Colonic mucosa (tissue), 4 donors: ENCODE measurements at regions not wholly inside any gene's neighbourhood (a gene's known extent, or its start where the extent isn't known, plus 50 kb on each side); places are given as distances from the start of the nearest gene placed in this dataset.

ENCODE experiments used
- DNase-seq: peaks from one replicate; pipeline ENCODE4 v3.0.0-alpha.2; 2020
- H3K27ac ChIP-seq: fragments of 200-600 bp; one replicate; pipeline ENCODE4 v1.8.0; 2021
- H3K27me3 ChIP-seq: fragments of 200-600 bp; one replicate; pipeline ENCODE4 v1.8.0; 2021
- H3K36me3 ChIP-seq: fragments of 200-600 bp; one replicate; pipeline ENCODE4 v1.8.0; 2021
- H3K4me1 ChIP-seq: fragments of 200-600 bp; one replicate; pipeline ENCODE4 v1.8.0; 2021; ENCODE audit warnings: mild to moderate bottlenecking
- H3K4me3 ChIP-seq: fragments of 200-600 bp; one replicate; pipeline ENCODE4 v1.8.0; 2021
- H3K9ac ChIP-seq, 2 donors: one replicate each; pipeline ENCODE4 v1.7.0; 2013; ENCODE audit warnings: control low read depth in 2 of 2, low read depth in 2 of 2, low read length in 2 of 2
- H3K9me3 ChIP-seq: fragments of 200-600 bp; one replicate; pipeline ENCODE4 v1.8.0; 2021
- intact Hi-C: fragments of 100-400 bp; cut with DNase I; formaldehyde crosslinking; loops from one replicate; pipeline ENCODE4 v1.14.1; 2022
- TF ChIP-seq, protein P1 (sequence below): fragments of 200-600 bp; IDR thresholded peaks from one replicate; pipeline ENCODE4 v1.8.0; 2022; ENCODE audit warnings: antibody characterized with exemption, mild to moderate bottlenecking
- donor health status: healthy.
- donor health status: DM: no; HTN: no; CAD: no.
- donor health status: DM: no; HTN: no; CAD: no.

DNA sequence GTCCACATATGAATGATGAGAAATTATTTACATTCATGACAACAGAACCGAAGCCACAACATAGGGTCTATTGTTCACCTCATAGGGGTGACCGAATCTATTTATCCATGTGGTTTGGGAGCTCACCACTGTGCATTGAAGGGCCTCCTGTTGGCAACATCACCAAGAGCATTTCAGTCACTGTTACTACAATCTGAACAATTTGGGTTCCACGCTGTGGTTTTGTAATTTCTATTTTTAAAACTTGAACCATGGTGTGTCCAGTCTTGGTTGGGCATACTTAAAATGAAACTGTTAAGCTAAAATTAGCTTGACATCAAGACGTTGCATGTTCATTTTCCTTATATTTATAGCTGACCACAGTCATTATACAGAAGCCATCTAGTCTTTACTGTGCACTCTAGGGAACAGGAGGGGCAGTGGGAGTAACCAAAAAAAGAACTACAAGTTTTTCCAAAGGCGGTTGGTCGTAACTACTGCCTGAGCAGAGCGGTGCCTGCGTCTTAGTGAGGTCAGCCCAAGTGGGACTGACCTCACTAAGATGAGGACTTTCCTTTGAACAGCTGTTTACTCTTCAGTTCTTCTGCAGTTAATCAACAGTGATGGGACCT lies 192.1 kb downstream of the SPRY1 start:
- intact Hi-C loops = no loop called here
- Histone ChIP-seq H3K27ac (peak overlapping the region; percentile 85), H3K9me3 (no peaks in the 10 kb centered on the region), H3K36me3 (no peaks in the 10 kb centered on the region), H3K9ac (peak overlapping the region in 1 of 2 donors; percentile 70), H3K4me3 (no peak overlapping the region), H3K4me1 (peaks cover 7% of the 10 kb centered on the region), H3K27me3 (no peaks in the 10 kb centered on the region)
- DNase-seq = no peak
- TF ChIP-seq, protein P1, sequence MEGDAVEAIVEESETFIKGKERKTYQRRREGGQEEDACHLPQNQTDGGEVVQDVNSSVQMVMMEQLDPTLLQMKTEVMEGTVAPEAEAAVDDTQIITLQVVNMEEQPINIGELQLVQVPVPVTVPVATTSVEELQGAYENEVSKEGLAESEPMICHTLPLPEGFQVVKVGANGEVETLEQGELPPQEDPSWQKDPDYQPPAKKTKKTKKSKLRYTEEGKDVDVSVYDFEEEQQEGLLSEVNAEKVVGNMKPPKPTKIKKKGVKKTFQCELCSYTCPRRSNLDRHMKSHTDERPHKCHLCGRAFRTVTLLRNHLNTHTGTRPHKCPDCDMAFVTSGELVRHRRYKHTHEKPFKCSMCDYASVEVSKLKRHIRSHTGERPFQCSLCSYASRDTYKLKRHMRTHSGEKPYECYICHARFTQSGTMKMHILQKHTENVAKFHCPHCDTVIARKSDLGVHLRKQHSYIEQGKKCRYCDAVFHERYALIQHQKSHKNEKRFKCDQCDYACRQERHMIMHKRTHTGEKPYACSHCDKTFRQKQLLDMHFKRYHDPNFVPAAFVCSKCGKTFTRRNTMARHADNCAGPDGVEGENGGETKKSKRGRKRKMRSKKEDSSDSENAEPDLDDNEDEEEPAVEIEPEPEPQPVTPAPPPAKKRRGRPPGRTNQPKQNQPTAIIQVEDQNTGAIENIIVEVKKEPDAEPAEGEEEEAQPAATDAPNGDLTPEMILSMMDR = no peak

DNA sequence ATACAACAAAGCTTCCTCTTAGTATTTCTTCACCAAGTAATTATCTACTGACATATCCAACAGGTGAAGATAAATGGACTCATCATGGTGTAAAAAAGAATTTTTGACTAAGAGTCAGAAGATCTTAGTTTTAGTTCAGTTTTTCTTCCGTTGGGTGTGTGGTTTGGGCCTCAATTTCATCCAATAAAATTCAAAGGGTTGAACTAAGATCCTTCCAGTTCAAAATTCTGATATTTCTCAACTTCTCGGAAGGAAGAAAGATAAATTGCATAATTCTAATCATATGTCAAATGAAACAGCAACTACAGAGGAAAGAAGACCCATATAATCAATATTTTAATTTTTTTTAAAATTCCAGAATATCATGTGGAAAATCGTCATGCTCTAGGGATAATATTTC lies 192.7 kb downstream of the SPRY1 start:
- Histone ChIP-seq H3K27me3 (no peaks in the 10 kb centered on the region), H3K9ac (peak overlapping the region in 1 of 2 donors; percentile 70), H3K4me1 (peaks cover 7% of the 10 kb centered on the region), H3K36me3 (no peaks in the 10 kb centered on the region), H3K4me3 (no peak overlapping the region), H3K27ac (peak overlapping the region; percentile 85), H3K9me3 (no peaks in the 10 kb centered on the region)
- TF ChIP-seq, protein P1 = no peak
- intact Hi-C loops = no loop called here
- no peak for DNase-seq

DNA sequence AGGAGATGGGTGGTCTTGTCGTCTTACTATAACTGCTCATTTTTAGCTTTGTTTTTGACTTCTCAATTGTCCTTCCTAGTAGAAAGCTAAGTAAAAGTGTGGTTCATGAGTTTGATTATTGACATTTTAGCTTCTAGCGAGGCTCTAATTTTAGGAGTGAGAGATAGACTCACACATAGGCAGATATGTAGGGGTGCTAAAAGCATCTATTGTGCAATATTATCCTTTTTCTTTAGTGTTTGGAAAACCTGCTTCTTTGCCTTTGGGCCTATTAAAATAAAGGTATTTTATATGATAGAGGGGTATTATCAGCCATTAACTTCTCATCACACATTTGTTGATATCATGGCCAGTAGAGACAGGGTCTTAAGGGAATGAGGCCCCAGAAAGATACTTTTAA lies 195.3 kb downstream of the SPRY1 start:
- Histone ChIP-seq H3K9ac (no peak overlapping the region), H3K4me3 (no peak overlapping the region), H3K36me3 (no peaks in the 10 kb centered on the region), H3K4me1 (peaks cover 7% of the 10 kb centered on the region), H3K9me3 (no peaks in the 10 kb centered on the region), H3K27ac (no peak overlapping the region), H3K27me3 (no peaks in the 10 kb centered on the region)
- intact Hi-C loops = no loop called here
- no peak for DNase-seq
- TF ChIP-seq, protein P1 = no peak

DNA sequence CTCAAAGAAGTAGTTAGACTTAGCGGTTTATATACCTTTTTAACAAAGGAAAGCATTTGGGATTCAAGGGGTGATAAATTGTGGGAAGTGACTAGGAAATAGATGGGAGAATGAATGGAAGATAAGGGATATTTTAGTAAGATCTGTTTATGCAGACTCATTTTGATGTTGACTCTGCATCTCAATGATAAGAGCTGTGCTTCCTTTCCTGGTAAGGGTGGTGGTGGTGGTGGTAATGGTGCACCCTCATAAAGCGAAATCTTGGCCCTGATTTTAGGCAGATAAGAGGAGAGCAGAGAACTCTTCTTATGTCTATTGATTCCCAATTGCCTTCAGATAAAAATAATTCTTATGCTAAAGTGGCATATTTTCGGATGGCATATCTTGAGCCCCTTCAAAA lies 197.1 kb downstream of the SPRY1 start:
- H3K36me3 ChIP-seq = no peaks in the 10 kb centered on the region
- H3K9ac ChIP-seq = no peak overlapping the region
- DNase-seq = no peak
- H3K4me1 ChIP-seq = no peaks in the 10 kb centered on the region
- H3K27ac ChIP-seq = no peak overlapping the region
- no peak overlapping the region for H3K4me3 ChIP-seq
- TF ChIP-seq, protein P1 = no peak
- intact Hi-C loops = no loop called here
- H3K9me3 ChIP-seq = no peaks in the 10 kb centered on the region
- H3K27me3 ChIP-seq = no peaks in the 10 kb centered on the region

DNA sequence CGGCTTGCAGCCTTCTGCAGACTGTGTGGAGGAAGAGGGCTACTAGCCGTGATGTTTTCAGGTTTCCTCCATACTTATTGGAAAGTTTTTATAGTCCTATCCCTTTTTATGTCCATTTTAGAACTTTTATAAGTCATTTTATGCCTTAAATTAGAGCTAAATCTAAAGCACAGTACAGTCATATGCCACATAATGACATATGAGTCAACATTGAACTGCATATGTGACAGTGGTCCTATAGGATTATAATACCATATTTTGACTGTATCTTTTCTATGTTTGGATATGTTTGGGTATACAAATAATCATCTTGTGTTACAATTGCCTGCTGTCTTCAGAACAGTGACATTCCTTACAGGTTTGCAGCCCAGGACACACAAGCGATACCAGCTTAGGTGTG lies 200.2 kb downstream of the SPRY1 start:
- H3K4me3 ChIP-seq = no peak overlapping the region
- intact Hi-C loops = no loop called here

More for the DNA sequence above, 200.2 kb downstream of the SPRY1 start:
- DNase-seq = no peak
- TF ChIP-seq, protein P1 = no peak
- Histone ChIP-seq H3K27me3 (no peaks in the 10 kb centered on the region), H3K27ac (no peak overlapping the region), H3K9ac (no peak overlapping the region), H3K4me1 (peaks cover 7% of the 10 kb centered on the region), H3K9me3 (no peaks in the 10 kb centered on the region), H3K36me3 (no peaks in the 10 kb centered on the region)
